Neutrophil (primary cell): ENCODE measurements at regions not wholly inside any gene's neighbourhood (a gene's known extent, or its start where the extent isn't known, plus 50 kb on each side); places are given as distances from the start of the nearest gene placed in this dataset.

Experiments
- H3K27ac ChIP-seq: fragments of 200-600 bp; sonication (generic); 2 replicates; pipeline ENCODE4 v1.5.1; 2016; ENCODE audit warnings: mild to moderate bottlenecking, moderate library complexity
- H3K27me3 ChIP-seq: fragments of 200-600 bp; sonication (generic); 2 replicates; pipeline ENCODE4 v1.6.0; 2016; ENCODE audit warnings: mild to moderate bottlenecking
- H3K36me3 ChIP-seq: fragments of 200-600 bp; sonication (generic); 2 replicates; pipeline ENCODE4 v1.5.1; 2017
- H3K4me1 ChIP-seq, 2 experiments: fragments of 200-600 bp in 1 of 2; sonication (generic) in 1 of 2; 1 replicate in 1 of 2; 2 replicates in 1 of 2; pipeline versions ENCODE4 v1.5.1 to v1.6.1; 2013 to 2016; ENCODE audit warnings: low read depth in 1 of 2, low read length in 1 of 2, mild to moderate bottlenecking in 1 of 2, moderate library complexity in 1 of 2; ENCODE audit not compliant: control insufficient read depth in 1 of 2, insufficient read depth in 1 of 2
- H3K4me3 ChIP-seq, 2 experiments: fragments of 200-600 bp in 1 of 2; sonication (generic) in 1 of 2; 1 replicate in 1 of 2; 2 replicates in 1 of 2; pipeline ENCODE4 v1.5.1; 2013 to 2016; ENCODE audit warnings: low read depth in 1 of 2, low read length in 1 of 2, mild to moderate bottlenecking in 1 of 2, moderate library complexity in 1 of 2
- H3K9me3 ChIP-seq: fragments of 200-600 bp; sonication (generic); 2 replicates; pipeline ENCODE4 v1.5.1; 2016
- TF ChIP-seq, protein P1 (sequence below): fragments of 200-600 bp; sonication (generic); IDR thresholded peaks from 2 replicates; pipeline ENCODE4 v1.5.1; 2016; ENCODE audit warnings: antibody characterized with exemption

DNA sequence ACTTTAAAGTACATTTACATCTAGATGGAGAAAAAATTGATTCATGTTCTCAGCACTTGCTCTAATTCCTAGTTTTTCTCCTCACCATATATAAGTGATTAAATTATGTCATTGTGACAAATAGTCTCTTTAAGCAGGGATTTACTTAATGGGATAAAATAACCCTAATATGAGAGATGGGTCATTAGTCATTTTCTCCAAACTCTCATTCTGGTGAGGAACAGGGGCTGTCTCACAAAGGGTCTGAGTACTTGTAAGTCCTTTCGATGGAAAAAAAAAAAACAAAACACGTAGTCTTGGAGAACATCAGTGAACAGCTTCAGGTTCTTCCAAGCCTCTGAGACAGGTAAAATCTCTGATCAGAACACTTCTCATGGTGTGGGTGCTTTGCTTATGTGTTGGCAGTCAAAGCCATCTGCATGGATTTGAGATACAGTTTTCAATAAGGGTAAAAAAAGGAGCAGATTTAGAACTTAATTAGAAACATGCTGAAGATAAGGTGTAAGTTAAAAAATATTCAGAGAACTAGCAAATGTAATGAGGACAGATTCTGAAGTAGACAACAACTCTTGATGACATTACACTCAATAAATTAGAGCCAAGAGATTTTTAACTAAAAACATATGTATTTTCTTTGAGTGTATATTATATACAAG is 1668.9 kb upstream of the MIR17HG start:
- Histone ChIP-seq H3K9me3 (no peaks in the 10 kb centered on the region), H3K36me3 (no peaks in the 10 kb centered on the region), H3K4me3 (no peak overlapping the region), H3K4me1 (no peaks in the 10 kb centered on the region), H3K27me3 (no peaks in the 10 kb centered on the region), H3K27ac (no peak overlapping the region)
- TF ChIP-seq, protein P1, sequence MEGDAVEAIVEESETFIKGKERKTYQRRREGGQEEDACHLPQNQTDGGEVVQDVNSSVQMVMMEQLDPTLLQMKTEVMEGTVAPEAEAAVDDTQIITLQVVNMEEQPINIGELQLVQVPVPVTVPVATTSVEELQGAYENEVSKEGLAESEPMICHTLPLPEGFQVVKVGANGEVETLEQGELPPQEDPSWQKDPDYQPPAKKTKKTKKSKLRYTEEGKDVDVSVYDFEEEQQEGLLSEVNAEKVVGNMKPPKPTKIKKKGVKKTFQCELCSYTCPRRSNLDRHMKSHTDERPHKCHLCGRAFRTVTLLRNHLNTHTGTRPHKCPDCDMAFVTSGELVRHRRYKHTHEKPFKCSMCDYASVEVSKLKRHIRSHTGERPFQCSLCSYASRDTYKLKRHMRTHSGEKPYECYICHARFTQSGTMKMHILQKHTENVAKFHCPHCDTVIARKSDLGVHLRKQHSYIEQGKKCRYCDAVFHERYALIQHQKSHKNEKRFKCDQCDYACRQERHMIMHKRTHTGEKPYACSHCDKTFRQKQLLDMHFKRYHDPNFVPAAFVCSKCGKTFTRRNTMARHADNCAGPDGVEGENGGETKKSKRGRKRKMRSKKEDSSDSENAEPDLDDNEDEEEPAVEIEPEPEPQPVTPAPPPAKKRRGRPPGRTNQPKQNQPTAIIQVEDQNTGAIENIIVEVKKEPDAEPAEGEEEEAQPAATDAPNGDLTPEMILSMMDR, result no peak

DNA sequence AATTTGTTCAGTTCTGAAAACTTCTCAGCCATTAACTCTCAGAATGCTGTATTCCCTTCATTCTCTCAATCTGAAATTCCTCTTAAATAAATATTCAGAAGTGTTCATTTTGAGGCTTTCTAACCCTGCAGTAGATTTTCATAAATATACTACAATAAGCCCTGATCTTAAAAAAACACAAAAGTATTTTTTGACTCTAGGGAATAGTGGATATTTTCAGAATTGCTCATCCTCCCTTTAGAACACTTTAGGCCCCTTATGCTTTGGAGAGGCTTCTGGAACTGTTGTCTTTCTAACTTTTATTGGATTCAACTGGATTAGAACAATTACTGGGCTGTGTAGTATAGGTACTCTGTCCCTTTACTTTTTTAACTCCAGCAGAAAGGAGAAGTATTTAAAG is 1662.6 kb upstream of the MIR17HG start:
- no peak overlapping the region for H3K4me3 ChIP-seq
- TF ChIP-seq, protein P1, result no peak
- H3K9me3 ChIP-seq, result no peaks in the 10 kb centered on the region
- no peaks in the 10 kb centered on the region for H3K27me3 ChIP-seq
- H3K36me3 ChIP-seq, result no peaks in the 10 kb centered on the region
- no peak overlapping the region for H3K27ac ChIP-seq
- H3K4me1 ChIP-seq, result no peaks in the 10 kb centered on the region

DNA sequence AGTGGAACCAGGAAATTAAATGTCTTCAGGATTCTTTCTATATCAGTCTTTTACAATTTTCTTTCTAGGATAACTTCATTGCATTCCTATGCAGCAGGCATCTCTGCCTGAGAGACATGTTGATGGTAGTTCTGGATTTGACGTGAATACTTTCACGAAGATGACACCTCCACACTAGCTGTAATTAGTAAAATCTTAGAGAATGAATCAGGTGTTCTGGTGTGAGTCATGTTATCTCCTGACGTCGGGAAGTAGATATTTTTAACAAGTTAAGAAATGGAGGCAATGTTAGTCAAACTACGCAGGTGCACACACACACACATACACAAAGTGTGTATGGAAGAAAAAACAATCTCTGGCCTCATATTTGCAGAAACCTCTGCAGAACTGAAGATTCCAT is 1661.3 kb upstream of the MIR17HG start:
- H3K27ac ChIP-seq, result no peak overlapping the region
- H3K27me3 ChIP-seq, result no peaks in the 10 kb centered on the region
- no peaks in the 10 kb centered on the region for H3K9me3 ChIP-seq
- H3K4me1 ChIP-seq, result no peaks in the 10 kb centered on the region
- TF ChIP-seq, protein P1, result no peak
- no peak overlapping the region for H3K4me3 ChIP-seq
- H3K36me3 ChIP-seq, result no peaks in the 10 kb centered on the region

DNA sequence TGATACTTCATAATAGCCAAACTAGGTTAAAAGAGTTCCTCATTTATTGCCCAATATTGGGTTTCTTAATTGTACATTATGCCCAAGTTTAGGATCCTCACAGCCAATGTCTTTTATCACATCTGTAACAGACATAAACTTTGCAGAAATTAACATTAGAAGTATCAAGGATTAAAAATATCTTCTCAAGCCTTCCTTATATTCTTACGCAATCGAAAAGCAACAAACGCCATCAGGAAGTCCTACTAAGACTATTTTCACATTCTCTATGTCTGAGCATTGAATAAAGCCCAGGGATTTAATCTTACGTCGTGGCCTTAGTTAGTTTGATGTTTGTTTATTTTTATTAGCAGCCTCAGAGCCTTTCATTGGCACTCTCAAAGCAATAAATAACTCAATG is 1660.4 kb upstream of the MIR17HG start:
- no peaks in the 10 kb centered on the region for H3K27me3 ChIP-seq
- H3K36me3 ChIP-seq, result no peaks in the 10 kb centered on the region
- H3K27ac ChIP-seq, result no peak overlapping the region
- H3K9me3 ChIP-seq, result no peaks in the 10 kb centered on the region
- TF ChIP-seq, protein P1, result no peak
- H3K4me1 ChIP-seq, result no peaks in the 10 kb centered on the region
- no peak overlapping the region for H3K4me3 ChIP-seq

DNA sequence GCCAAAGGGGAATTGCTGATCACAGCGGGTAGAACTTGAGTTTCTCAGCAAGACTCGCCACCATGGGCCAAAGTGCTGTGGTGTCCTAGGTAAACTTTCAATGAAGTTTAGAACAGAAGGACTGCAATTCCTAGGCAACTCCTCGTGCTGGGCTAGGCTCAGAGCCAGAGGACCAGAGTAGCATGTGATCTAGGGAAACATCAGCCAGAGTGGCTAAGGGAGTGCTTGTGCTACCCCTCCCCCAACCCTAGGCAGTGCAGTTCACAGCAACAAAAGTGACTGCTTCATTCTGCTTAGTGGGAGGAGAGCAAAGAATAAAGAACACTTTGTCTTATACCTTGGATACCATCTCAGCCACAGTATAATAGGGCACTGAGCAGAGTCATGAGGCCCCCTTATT is 1658.6 kb upstream of the MIR17HG start:
- Histone ChIP-seq H3K36me3 (no peaks in the 10 kb centered on the region), H3K27me3 (no peaks in the 10 kb centered on the region), H3K4me3 (no peak overlapping the region), H3K9me3 (no peaks in the 10 kb centered on the region), H3K27ac (no peak overlapping the region), H3K4me1 (no peaks in the 10 kb centered on the region)
- TF ChIP-seq, protein P1, result no peak

DNA sequence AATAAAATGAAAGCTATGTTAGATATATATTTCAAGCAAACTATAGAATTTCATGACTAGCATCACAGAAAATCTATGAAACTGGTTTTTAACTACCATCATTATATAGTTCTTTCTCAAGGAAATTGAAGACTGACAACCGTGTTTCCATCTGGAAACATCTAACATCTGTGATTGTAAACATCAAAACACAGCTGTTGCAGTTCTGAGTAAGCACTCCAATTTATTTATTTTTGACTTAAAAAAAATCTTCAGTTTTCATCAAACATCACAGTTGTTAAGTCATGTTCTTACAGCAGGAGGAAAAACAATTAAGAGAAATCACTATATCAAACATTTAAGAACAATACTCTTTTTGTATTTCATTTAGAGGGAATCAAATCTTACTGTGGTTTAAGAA is 1653.0 kb upstream of the MIR17HG start:
- no peaks in the 10 kb centered on the region for H3K27me3 ChIP-seq
- H3K4me1 ChIP-seq, result no peaks in the 10 kb centered on the region
- no peaks in the 10 kb centered on the region for H3K9me3 ChIP-seq
- TF ChIP-seq, protein P1, result no peak
- H3K4me3 ChIP-seq, result no peak overlapping the region
- no peak overlapping the region for H3K27ac ChIP-seq
- H3K36me3 ChIP-seq, result no peaks in the 10 kb centered on the region
